Common myeloid progenitor, CD34-positive (primary cell): ENCODE measurements at regions not wholly inside any gene's neighbourhood (a gene's known extent, or its start where the extent isn't known, plus 50 kb on each side); places are given as distances from the start of the nearest gene placed in this dataset.
"Not testable (repeated sequence)": the region's sequence is repeated elsewhere in the genome, so short reads cannot be mapped to it uniquely, and the experiment has no call there.

Source experiments
- CTCF ChIA-PET: fragments of 350-600 bp; sonication (Branson Sonifier 250); formaldehyde crosslinking; loops from one replicate; lab custom pipeline; 2021; ENCODE audit warnings: antibody characterized with exemption; lab: Charles Lee
- POLR2A ChIA-PET: fragments of 350-600 bp; sonication (Branson Sonifier 250); formaldehyde crosslinking; loops from one replicate; lab custom pipeline; 2021; ENCODE audit warnings: antibody characterized with exemption; lab: Charles Lee
- DNase-seq, 3 donors: peaks; one replicate each; pipeline versions ENCODE4 v3.0.0 to v3.0.0-alpha.2; 2013
- H3K27ac ChIP-seq, 2 experiments: 1 replicate in 1 of 2; 2 replicates in 1 of 2; pipeline ENCODE4 v1.7.0; 2013; ENCODE audit warnings: inconsistent platforms in 2 of 2, low read length in 2 of 2, mild to moderate bottlenecking in 2 of 2, low read depth in 1 of 2, moderate library complexity in 1 of 2; ENCODE audit not compliant: severe bottlenecking in 2 of 2, insufficient read depth in 1 of 2, poor library complexity in 1 of 2
- H3K27me3 ChIP-seq, 5 experiments: replicated peaks in 2 of 5; 1 replicate in 3 of 5; 2 replicates in 2 of 5; pipeline versions ENCODE4 v1.6.1 to v1.7.0; 2013; ENCODE audit warnings: low read length in 4 of 5, mild to moderate bottlenecking in 2 of 5, moderate library complexity in 2 of 5, inconsistent platforms in 1 of 5; ENCODE audit not compliant: insufficient read depth in 5 of 5, control insufficient read depth in 4 of 5
- H3K36me3 ChIP-seq, 4 experiments: 1 replicate in 2 of 4; 2 replicates in 2 of 4; pipeline versions ENCODE4 v1.6.1 to v1.7.0; 2013; ENCODE audit warnings: low read length in 3 of 4, control low read depth in 1 of 4, mild to moderate bottlenecking in 1 of 4; ENCODE audit not compliant: control insufficient read depth in 4 of 4, insufficient read depth in 4 of 4
- H3K4me1 ChIP-seq, 4 experiments: 1 replicate in 3 of 4; 2 replicates in 1 of 4; pipeline versions ENCODE4 v1.6.1 to v1.7.1; 2013; ENCODE audit warnings: low read length in 3 of 4, mild to moderate bottlenecking in 3 of 4, control low read depth in 1 of 4, inconsistent platforms in 1 of 4, moderate library complexity in 1 of 4; ENCODE audit not compliant: control insufficient read depth in 4 of 4, insufficient read depth in 4 of 4; ENCODE audit errors: control extremely low read depth in 1 of 4
- H3K4me3 ChIP-seq, 7 experiments: 1 replicate in 4 of 7; 2 replicates in 3 of 7; pipeline versions ENCODE4 v1.5.1 to v1.7.0; 2013; ENCODE audit warnings: mild to moderate bottlenecking in 7 of 7, low read length in 6 of 7, moderate library complexity in 6 of 7, inconsistent platforms in 2 of 7, low read depth in 2 of 7, control low read depth in 1 of 7; ENCODE audit not compliant: insufficient read depth in 4 of 7, control insufficient read depth in 1 of 7; ENCODE audit errors: extremely low read depth in 1 of 7
- H3K9me3 ChIP-seq, 5 experiments: 1 replicate in 4 of 5; 2 replicates in 1 of 5; pipeline versions ENCODE4 v1.6.1 to v1.7.1; 2013; ENCODE audit warnings: low read length in 4 of 5, mild to moderate bottlenecking in 2 of 5, inconsistent platforms in 1 of 5, low read depth in 1 of 5, moderate library complexity in 1 of 5; ENCODE audit not compliant: control insufficient read depth in 4 of 5, insufficient read depth in 2 of 5; ENCODE audit errors: control extremely low read depth in 1 of 5
- WGBS: methylation state at CpG from one replicate; pipeline ENCODE4 v1.1.5; 2013; ENCODE audit not compliant: insufficient coverage; 5-methylcytosine and 5-hydroxymethylcytosine counted together

DNA sequence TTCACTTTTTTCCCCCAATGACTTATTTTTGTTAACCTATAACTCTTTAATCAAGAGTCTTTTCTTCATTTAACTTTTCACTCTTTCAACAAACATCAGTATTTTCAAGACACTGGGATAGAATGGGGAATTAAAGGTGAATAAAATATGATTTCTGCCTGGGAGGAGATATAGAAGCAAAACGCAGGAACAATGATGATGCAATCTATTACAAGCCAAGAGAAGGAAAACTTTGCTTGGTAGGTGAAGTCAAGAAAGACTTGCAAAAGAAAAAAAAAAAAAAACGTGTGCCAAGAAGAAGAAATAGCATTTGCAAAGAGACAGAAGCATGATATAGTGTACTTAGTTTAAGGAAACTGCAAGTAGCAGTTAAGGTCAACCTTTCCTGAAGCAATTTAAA, 207.3 kb upstream of the KCNH7 start:
- H3K9me3 ChIP-seq: no peaks in the 10 kb centered on the region
- H3K4me3 ChIP-seq: no peak overlapping the region
- 56% methylated on average over 1 of the region's 2 CpGs for WGBS
- no peaks in the 10 kb centered on the region for H3K27me3 ChIP-seq
- H3K27ac ChIP-seq: no peak overlapping the region
- H3K36me3 ChIP-seq: no peaks in the 10 kb centered on the region
- no peaks in the 10 kb centered on the region for H3K4me1 ChIP-seq
- ChIA-PET POLR2A (no interaction called here), CTCF (no interaction called here)
- no peak for DNase-seq

DNA sequence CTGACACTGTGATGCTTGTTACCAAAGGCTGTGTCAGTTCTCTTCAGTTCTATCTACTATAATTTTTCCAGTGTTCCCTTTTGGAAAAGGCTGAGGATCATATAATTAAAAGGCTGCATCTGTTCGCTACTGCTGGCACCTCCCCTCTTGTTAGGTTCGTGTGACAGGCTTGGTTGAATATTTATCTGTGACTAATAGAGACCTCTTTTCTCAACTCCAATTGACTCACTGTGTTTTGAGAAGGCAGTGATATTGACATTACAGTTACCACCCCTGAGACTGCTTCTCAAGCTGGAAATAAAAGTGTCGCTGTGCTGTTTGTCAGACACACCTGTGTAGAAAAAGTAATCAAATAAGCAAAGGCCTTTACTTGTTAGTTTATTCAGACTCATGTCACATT, 205.5 kb upstream of the KCNH7 start:
- 71% methylated on average over 1 of the region's 3 CpGs for WGBS
- ChIA-PET POLR2A (no interaction called here), CTCF (no interaction called here)
- DNase-seq: no peak
- Histone ChIP-seq H3K36me3 (no peaks in the 10 kb centered on the region), H3K4me1 (no peaks in the 10 kb centered on the region), H3K9me3 (no peaks in the 10 kb centered on the region), H3K27ac (no peak overlapping the region), H3K4me3 (no peak overlapping the region), H3K27me3 (no peaks in the 10 kb centered on the region)

DNA sequence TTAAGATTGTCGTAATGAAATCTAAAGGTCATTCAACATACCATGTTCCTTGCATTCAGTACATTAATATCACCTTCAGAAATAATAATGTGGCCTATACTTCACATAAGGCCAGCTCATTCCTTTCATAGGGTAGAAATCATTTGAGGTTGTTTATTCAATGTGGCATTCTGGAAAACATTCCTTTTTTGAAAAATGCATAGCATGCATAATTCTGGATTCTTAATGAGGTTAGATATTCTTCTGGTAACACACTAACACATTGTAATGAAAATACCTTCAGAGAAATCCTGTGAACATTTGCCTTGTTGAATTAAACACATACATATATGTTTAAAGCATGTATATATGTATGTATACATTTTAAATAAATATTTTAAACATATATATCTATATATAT, 204.6 kb upstream of the KCNH7 start:
- H3K4me3 ChIP-seq: no peak overlapping the region
- no peak for DNase-seq
- ChIA-PET POLR2A (no interaction called here), CTCF (no interaction called here)
- H3K9me3 ChIP-seq: no peaks in the 10 kb centered on the region
- H3K4me1 ChIP-seq: no peaks in the 10 kb centered on the region
- H3K27ac ChIP-seq: no peak overlapping the region
- H3K36me3 ChIP-seq: no peaks in the 10 kb centered on the region
- no CpG with 5 or more reads among the region's 1 CpG for WGBS
- H3K27me3 ChIP-seq: no peaks in the 10 kb centered on the region

DNA sequence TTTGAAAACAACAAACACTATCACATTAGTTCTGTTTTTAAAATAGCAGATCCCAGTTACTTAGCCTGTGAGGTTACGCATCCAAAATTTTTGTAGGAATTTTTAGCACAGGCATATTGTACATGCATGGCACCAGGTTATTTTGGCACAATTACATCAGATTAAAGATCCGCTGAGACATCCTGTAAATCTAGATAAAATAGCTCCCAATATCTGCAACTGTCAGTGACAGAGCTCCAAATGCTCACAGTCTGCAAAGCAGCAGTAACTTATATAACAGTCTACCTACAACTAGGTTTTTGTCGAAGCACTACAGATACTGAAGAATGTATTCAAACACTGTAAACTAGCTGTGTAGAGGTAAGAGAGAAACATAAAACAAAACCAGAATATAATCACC, 200.7 kb upstream of the KCNH7 start:
- no peak overlapping the region for H3K4me3 ChIP-seq
- no peaks in the 10 kb centered on the region for H3K27me3 ChIP-seq
- H3K36me3 ChIP-seq: no peaks in the 10 kb centered on the region
- ChIA-PET POLR2A (no interaction called here), CTCF (interaction anchor here (1.0 kb wide), 1 partner anchor 16 kb away, joined by 3 read pairs; no protein-coding TSS in a partner anchor)
- DNase-seq: no peak
- no peaks in the 10 kb centered on the region for H3K4me1 ChIP-seq
- no peaks in the 10 kb centered on the region for H3K9me3 ChIP-seq
- WGBS: 91% methylated on average over 2 of the region's 3 CpGs
- no peak overlapping the region for H3K27ac ChIP-seq

DNA sequence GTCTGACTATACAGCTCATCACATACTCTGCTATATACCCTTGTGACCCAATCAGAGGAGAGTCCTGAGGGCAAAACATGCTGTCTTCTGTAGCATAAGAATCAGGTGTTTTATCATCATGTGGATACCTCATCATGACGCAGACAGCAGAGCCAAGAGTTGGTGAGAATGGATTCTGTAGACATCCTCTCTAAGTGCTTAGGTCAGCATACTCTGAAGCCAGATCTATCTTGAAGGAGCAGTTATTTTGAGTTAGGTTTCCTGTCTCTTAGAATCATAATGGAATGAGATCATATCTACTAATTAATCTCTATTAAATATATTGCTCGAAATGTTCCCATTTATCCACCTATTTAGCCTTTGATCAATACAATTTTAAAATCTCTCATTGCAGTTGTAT, 190.2 kb upstream of the KCNH7 start:
- Histone ChIP-seq H3K36me3 (no peaks in the 10 kb centered on the region), H3K4me3 (no peak overlapping the region), H3K27me3 (no peaks in the 10 kb centered on the region), H3K9me3 (no peaks in the 10 kb centered on the region), H3K27ac (no peak overlapping the region), H3K4me1 (no peaks in the 10 kb centered on the region)
- no peak for DNase-seq
- WGBS: 75% methylated on average over 1 of the region's 2 CpGs
- ChIA-PET CTCF (no interaction called here), POLR2A (no interaction called here)

DNA sequence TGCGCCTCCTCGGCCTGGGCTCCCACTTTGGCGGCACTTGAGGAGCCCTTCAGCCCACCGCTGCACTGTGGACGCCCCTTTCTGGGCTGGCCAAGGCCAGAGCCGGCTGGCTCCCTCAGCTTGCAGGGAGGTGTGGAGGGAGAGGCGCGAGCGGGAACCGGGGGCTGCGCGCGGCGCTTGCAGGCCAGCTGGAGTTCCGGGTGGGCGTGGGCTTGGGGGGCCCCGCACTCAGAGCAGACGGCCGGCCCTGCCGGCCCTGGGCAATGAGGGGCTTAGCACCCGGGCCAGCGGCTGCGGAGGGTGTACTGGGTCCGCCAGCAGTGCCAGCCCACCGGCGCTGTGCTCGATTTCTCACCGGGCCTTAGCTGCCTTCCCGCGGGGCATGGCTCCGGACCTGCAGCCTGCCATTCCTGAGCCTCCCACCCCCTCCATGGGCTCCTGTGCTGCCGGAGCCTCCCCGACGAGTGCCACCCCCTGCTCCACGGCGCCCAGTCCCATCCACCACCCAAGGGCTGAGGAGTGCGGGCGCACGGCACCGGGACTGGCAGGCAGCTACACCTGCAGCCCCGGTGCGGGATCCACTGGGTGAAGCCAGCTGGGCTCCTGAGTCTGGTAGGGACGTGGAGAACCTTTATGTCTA, 187.7 kb upstream of the KCNH7 start:
- H3K27me3 ChIP-seq, DNase-seq, H3K9me3 ChIP-seq, H3K4me1 ChIP-seq, H3K27ac ChIP-seq, POLR2A ChIA-PET, CTCF ChIA-PET, H3K4me3 ChIP-seq, H3K36me3 ChIP-seq: not testable (repeated sequence)
- 98% methylated on average over 14 of the region's 43 CpGs for WGBS

DNA sequence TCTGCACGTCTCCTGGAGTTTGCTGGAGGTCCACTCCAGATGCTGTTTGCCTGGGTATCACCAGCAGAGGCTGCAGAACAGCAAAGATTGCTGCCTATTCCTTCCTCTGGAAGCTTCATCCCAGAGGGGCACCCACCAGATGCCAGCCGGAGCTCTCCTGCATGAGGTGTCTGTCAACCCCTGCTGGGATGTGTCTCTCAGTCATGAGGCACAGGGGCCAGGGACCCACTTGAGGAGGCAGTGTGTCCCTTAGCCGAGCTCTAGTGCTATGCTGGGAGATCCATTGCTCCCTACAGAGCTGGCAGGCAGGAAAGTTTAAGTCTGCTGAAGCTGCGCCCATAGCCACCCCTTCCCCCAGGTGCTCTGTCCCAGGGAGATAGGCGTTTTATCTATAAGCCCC, 178.3 kb upstream of the KCNH7 start:
- H3K27me3 ChIP-seq, DNase-seq, H3K36me3 ChIP-seq, CTCF ChIA-PET, H3K4me1 ChIP-seq, H3K27ac ChIP-seq, POLR2A ChIA-PET, H3K4me3 ChIP-seq, H3K9me3 ChIP-seq: not testable (repeated sequence)
- WGBS: 76% methylated on average over 4 of the region's 5 CpGs
